ENCODE measurements at regions not wholly inside any gene's neighbourhood (a gene's known extent, or its start where the extent isn't known, plus 50 kb on each side); places are given as distances from the start of the nearest gene placed in this dataset.

GRCh38 chr6:7041511-7042026, 66.2 kb upstream of the RREB1 start:
- DNase-seq, result no peak

GRCh38 chr6:7042056-7042653, 65.6 kb upstream of the RREB1 start:
- no peak for DNase-seq

- DNase-seq, result no peak
Observed at GRCh38 chr6:7042654-7043545, 64.9 kb upstream of the RREB1 start.

GRCh38 chr6:7045331-7045730, 62.4 kb upstream of the RREB1 start:
- no peak for DNase-seq

GRCh38 chr6:7045746-7046145, 62.0 kb upstream of the RREB1 start:
- no peak for DNase-seq

GRCh38 chr6:7047128-7047527, 60.6 kb upstream of the RREB1 start:
- DNase-seq, result no peak

GRCh38 chr6:7047966-7048365, 59.8 kb upstream of the RREB1 start:
- no peak for DNase-seq

- peak in 1 of 2 donors; percentile 9 for DNase-seq
Observed at GRCh38 chr6:7048894-7049293, 58.9 kb upstream of the RREB1 start.

- DNase-seq, result no peak
Observed at GRCh38 chr6:7050004-7050403, 57.8 kb upstream of the RREB1 start.

- peak; percentile 9 to 33 for DNase-seq
Observed at GRCh38 chr6:7050872-7051779, 56.6 kb upstream of the RREB1 start.

- DNase-seq, result peak; percentile 42 to 46
Observed at GRCh38 chr6:7051780-7052442, 55.9 kb upstream of the RREB1 start.

- peak; percentile 9 to 12 for DNase-seq
Observed at GRCh38 chr6:7052443-7053011, 55.2 kb upstream of the RREB1 start.

GRCh38 chr6:7053125-7053774, 54.5 kb upstream of the RREB1 start:
- no peak for DNase-seq
